T-helper 1 cell (primary cell): ENCODE measurements at regions not wholly inside any gene's neighbourhood (a gene's known extent, or its start where the extent isn't known, plus 50 kb on each side); places are given as distances from the start of the nearest gene placed in this dataset.
"Not testable (repeated sequence)": the region's sequence is repeated elsewhere in the genome, so short reads cannot be mapped to it uniquely, and the experiment has no call there.

Experiments
- DNase-seq, 5 donors: peaks; one replicate each; pipeline ENCODE4 v3.0.0-alpha.2; 2012 to 2020

DNA sequence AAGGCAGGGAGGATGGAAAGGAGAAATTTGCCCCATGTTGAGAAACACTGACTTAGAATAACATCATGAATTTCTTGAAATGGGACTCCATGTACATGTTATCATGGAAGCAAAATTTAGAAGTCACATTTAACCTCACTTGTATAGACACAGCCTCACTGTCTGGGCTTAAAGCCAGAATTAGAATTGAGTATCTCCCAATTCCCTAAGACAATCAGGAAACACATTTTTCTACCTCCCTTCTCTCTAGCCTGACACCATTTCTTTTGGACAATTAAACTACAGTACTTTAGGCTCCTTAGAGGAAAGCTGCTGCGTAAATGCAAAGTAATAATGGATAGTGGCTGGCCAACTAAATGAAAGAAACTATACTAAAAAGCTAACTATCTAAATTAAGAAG, 795.5 kb downstream of the C12orf50 start:
- no peak for DNase-seq

DNA sequence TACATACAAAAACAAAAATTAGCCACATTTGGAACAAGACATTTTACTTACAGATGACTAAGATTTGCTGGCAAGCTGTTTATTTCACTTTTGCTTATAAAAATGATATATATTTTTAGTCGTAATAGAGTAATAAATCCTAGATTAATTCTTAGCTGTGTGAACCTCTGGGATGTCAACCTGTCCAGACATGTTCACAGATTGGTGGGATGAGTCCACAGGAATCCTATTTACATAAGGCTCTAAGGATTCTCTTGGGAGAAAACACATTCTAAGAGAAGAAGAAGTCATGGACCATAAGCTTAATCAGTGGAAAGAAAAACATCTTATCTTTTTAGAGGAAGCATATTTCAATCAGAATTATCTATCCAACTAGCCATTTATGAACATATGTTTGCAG, 797.4 kb downstream of the C12orf50 start:
- DNase-seq = no peak

DNA sequence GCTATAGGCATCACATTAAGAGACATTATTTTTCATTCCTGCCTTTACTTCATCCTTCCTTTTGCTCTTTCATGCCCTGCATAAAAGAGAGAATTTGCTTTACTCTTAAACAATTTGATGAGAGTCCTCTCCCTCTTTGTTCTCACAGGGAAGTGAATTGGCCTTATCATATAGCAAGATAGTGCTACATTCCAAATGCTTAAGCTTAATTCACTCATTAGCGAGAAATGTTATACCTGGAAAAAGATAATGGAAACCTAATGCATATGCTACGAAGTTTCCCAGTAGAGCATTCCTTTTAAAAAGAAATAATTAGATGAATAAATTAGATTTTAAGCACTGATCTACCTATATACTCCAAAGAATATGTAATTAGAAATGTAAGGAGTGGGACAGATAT, 798.8 kb downstream of the C12orf50 start:
- DNase-seq = no peak

DNA sequence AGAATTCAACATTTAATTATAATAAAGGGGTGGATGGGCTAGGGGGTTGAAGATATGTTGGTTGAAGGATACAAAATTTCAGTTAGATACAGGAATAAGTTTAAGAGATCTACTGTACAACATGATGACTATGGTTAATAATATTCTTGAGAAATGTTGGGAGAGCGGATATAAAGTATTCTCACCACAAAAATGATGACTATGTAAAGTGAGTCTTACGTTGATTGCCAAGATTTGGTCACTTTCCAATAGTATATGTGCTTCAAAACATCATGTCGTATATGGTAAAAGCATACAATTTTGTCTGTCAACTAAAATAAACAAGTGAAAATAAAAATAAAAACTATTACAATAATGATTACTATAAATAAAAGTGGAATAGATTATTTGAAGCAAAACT, 802.0 kb downstream of the C12orf50 start:
- DNase-seq = no peak

DNA sequence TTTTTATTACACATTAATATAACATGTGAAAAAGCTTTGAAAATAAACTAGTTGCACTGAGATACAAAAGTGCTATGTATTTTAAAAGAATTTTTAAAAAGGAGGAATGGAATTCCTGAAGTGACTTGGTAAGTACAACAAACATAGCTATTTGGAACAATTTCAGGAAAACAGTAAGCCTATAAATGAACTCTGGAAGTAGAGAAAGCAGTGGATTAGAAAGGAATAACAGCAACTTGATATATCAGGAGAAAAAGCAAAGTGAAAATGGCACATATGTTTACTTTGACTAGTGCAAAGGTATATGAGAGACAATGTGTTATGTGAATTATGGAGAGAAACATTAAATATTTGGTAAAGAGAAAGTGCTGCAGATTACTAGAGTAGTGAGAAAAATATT, 811.7 kb downstream of the C12orf50 start:
- no peak for DNase-seq

DNA sequence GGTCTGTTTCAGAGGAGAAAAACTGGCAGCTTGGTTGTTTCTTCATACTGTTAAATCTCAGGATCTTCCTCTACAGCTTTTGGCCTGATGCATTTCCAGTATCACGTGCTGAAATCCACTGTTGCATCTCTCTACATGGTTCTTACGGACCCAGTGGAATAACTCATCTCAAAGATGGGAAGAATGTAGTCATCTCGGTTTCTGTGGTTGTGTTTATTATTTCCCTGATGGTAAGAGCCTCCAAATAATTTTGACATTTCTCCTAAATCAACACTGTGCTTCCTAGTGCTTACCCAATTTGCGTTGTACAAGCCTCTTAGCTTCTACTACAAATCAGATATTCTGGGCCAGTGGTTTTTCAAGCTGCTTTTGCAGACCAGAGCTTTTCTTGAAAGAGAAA, 812.8 kb downstream of the C12orf50 start:
- DNase-seq = no peak

DNA sequence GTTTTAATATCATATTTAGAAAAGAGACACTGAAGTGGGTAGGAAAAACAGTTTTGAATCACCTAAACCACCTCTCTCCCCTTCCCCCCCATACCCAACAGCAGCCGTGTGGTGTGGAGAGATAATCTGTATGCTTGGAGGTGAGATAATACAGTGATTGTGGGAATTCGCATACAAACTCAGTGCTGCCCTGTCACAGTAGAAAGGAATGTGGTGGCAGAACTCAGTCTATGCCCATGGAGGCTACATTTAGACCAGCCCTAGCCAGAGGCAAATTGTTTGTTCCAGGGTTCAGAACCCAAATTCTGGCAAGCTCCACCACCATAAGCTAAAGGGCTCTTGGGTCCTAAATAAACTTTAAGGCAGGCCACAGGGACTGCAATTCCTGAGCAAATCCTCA, 827.0 kb downstream of the C12orf50 start:
- no peak for DNase-seq

DNA sequence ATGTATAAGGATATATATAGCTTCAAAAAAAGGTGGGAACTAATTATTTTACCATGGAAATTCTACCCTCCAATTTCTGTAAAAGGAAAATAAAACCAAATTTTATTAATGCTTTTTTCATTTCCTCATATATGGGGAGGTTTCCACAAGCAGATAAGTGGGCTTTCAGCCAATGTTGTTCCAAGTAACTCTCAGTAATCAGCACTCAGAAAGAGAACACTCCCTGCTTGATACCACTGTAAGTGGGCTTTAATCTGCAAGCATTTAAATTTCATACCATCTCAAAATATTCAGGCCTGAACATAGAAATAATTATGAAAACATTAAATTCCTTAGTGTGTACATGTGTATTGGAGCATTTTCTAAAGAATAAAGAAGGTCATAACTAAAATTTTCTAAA, 827.6 kb downstream of the C12orf50 start:
- DNase-seq = no peak

DNA sequence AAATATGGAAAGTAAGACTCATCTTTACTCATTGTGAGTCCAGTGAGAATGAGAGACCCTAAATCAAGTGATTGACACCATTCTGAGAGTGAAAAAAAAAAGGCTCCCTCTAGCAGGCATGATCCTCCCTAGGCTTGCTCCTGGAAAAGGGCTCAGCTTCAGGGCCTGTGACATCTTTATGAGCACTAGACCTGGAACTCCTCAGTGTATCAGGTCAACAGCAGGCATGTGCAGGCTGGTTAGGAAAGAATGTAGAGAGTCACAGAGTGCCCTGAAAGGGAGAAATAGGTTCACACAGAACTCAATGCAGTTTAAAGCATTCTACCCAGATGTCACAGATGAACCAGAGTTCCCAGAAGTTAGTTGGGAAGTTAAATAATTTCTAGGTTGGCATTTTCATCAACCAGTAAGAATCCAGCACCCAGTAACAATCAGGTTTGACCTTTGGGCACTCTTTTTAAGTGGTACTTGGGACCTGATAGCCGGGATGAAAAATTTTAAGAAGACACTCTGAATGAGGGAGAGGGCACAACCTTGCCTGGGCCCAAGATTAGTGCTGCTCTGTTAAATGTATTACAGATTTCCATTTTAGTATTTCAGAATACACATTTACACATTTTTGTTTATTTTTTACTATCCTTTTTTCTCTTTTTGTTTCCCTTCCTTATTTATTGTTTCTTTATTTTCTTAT, 828.8 kb downstream of the C12orf50 start:
- DNase-seq = no peak

DNA sequence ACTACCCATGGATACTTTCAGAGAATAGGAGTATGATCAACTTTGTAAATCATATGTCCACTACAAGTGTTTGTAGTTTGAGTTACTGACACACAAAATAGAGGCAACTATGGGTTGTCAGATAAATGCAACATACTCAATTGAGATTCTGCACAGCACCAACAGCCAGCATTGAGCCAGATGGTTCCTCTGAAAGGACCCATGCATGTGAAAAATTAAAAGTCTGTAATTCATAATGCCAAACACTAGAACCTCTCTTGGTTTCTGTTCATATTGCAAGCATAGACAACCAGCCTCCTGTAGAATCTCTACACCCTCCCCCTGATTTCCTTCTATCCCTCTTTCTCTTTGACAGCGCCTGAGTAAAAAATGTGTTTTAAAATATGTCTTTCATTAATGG, 831.0 kb downstream of the C12orf50 start:
- no peak for DNase-seq

DNA sequence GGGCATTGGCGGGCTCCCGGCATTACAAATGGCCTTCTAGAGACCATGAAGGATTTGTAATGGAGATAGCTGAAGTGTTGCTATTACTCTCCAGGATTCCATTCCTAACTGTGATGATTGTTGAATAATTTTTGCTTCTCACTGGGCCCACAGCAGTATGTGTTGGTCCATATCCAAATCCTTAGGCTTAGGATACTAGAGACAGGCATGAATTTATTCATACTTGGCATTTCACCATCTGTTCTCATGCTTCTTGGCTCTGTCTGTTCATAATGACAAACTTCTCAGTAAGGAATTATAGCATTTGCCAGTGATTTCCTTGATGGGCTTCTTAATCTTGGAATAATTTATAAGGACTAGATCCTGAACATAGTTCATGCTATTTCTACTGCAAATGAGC, 832.9 kb downstream of the C12orf50 start:
- DNase-seq = no peak

DNA sequence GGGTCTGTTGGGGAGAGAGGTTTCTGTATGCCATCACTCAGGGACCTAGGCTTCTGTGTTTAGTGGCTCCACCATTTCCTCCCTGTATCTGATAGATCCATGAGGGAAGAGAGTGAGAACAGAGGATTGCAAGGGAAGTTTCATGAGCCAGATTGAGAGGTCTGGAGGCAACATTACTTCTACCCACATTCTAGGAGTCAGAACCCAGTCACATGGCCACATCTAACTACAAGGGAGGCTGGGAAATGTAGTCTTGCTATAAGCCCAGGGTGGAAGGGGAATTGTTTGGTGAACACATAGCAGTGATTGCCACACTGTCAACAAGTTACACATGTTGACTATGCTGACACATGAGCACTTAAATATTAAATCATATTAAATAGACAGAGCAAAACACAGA, 834.8 kb downstream of the C12orf50 start:
- not testable (repeated sequence) for DNase-seq

DNA sequence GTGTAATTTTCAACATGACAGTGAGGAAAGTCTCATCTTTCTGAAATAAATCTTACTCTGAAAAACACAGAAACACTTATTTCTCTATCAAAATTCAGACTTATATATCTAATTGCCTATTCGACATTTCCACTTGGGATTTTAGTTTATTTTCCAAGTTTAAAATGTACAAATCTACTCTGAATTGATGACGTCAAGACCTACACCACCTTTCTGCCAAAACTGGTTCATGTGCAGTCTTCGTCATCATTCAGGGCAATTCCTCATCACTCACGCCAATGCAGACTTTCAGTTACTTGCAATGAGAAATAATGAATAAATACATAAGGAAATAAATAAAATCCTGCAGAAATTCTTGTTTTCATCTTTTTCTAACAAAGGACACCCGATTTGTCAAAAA, 843.8 kb downstream of the C12orf50 start:
- no peak for DNase-seq

DNA sequence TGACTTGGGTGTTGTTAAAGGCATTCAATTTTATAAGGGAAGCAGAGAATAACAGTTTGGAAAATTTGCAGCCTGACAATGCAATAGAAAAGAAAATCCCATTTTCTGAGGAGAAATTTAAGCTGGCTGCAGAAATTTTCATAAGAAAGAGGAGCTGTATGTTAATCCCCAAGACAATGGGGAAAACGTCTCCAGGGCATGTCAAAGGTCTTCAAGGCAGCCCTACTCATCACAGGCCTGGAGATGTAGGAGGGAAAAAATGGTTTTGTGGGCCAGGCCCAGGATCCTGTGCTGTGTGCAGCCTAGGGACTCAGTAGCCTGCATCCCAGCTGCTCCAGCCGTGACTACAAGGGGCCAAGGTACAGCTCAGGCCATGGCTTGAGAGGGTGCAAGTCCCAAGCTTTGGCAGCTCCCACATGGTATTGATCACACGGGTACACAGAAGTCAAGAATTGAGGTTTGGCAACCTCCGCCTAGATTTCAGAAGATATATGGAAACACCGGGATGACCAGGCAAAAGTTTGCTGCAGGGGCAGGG, 846.4 kb downstream of the C12orf50 start:
- DNase-seq = no peak

DNA sequence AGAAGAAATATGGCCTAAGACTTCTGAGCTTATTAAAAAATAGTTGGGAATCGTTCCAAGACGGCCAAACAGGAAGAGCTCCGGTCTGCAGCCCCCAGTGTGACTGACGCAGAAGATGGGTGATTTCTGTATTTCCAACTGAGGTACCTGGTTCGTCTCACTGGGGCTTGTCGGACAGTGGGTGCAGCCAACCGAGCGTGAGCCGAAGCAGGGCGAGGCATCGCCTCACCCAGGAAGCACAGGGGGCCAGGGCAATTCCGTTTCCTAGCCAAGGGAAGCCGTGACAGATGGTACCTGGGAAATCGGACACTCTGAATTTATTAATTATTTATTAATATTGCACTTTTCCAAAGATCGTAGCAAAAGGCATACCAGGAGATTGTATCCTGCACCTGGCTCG, 857.8 kb downstream of the C12orf50 start:
- DNase-seq = no peak

DNA sequence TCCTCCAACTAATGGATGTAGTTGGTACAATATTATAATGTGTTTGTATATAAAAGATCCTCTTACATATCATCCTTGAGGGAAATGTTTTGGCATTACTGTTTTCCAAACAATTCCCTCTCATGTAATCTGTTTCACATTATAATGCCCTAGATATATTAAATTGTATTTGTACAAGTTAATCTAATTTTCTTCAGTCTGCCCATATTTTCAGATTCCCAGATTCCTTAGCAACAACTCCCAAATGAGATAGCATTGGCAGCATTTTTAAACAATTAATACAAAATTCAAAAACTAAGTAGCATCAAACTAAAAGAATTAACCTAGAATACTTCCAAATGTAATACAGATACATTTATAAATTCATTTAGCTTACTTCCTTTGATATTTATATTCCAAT, 860.2 kb downstream of the C12orf50 start:
- no peak for DNase-seq

DNA sequence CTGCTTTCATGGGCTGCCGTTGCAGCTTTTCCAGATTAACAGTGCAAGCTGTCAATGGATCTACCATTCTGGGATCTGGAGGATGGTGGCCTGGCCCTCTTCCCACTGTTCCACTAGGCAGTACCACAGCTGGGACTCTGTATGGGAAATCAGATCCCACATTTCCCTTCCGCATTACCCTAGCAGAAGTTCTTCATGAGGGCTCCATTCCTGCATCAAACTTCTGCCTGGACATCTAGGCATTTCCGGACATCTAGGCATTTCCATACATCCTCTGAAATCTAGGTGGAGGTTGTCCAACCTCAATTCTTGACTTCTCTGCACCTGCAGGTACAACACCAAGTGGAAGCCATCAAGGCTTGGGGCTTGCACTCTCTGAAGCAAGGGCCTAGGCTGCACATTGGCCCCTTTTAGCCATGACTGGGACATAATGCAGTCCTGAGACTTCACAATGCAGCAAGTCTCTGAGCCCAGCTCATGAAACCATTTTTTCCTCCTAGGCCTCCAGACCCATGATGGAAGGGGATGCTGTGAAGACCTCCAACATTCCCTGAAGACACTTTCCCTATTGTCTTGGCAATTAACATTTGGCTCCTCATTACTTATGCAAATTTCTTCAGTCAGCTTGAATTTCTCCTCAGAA, 863.3 kb downstream of the C12orf50 start:
- DNase-seq = no peak

DNA sequence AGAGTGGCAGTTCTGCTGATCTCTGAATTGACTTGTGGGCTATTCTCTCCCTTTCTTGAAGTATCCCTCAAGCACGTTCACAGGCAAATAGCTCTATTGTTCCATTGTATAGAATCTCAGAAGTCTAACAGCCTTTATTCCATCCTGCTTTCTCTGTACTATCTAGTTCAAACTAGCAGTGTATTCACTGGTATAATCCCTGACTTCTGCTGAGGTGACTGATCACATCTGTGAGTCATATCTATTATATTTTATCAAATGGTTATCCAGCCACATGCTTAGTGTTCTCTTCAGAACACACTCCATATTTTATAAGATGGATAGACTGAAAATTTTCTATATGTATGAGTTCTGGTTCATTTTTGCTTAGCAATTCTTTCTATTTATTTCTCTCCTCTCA, 866.1 kb downstream of the C12orf50 start:
- no peak for DNase-seq

DNA sequence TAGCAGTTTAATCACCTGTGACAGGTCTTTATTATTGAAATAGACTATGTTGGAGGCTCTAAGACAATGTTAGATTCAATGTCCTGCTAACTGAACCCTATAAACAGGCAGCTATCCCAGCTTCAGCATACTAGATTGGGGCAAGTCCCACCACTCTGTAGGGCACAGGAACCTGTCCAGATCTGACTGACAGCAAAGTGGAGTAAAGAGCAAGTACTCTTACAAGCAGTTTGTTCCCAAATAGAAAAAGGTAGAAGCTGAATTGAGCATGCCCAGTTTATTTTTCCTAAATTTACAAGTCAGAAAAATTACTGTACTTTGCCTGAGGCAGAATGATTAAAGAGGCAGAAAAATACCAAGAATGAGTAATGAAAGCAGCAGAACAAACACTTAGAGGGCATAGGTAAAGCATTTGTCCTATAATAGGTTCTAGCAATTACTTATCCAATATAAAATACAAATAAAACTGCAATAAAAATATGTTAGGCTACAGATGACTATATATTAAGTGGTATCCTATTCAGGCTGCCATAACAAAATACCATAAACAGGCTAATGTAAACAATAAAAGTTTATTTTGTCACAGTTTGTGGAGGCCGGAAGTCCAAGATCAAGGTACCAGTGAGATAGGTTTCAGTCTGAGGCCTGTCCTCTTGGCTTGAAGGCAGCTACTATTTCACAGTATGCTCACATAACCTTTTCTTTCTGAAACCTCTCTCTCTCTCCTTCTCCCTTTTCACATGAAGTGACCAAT, 868.2 kb downstream of the C12orf50 start:
- DNase-seq = no peak

DNA sequence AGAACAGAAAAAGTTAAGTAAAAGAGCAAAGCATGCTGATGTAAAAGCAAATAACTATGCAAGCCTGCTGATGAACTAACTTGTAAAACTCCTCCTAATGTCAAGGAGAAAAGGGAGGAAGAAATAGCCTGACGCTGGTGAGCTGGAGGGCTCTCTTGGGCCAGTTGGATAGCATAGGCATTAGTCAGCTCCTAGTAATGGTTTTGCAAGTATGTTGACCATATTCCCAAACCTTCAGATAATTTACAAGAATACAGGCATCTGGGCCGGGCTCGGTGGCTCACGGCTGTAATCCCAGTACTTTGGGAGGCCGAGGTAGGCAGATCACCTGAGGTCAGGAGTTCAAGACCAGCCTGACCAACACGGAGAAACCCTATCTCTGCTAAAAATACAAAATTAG, 871.4 kb downstream of the C12orf50 start:
- DNase-seq = no peak

DNA sequence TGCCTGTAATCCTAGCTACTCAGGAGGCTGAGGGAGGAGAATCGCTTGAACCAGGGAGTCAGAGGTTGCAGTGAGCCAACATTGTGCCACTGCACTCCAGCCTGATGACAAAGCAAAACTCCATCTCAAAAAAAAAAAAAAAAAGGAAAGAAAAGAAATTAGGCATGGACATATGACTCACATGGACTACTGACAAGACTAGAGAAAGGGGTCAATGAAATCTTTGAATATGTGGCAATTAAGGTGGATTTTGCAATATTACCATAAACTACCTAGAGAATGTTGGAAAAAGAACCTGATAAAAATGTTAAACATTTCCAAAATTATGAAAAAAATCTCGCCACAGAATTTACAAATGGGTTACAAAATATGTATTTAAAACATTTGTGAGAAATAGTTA, 873.6 kb downstream of the C12orf50 start:
- DNase-seq = no peak

DNA sequence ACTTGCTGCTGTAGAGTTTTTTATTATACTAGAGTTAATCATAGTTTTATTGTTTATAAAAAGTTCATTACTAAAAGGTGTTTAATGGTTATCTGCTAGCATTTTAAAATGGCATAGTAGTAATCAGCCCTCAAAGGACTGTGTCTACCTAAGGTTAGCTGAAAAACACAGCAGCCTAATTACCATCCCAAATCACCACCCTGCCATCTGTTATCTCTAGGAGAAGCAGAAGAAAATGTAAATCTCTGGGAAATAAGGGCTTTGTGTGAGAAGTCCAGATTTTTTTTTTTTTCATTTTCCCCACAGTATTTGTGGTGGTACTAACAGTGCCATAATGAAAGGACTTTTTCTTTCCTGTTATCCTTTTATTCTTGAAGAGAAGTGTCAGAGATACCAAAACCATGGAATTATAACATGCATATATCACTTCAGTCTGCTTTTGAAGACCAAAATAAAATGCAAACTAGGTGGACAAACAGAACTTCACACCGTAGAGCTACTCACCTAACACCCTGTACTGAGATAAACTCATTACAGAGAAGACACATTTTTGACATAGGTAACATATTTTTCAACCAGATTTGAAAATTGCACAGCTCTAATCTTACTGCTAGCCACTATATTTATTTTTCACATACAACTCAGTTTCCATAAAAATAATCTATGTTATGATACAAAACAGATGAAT, 876.2 kb downstream of the C12orf50 start:
- no peak for DNase-seq

DNA sequence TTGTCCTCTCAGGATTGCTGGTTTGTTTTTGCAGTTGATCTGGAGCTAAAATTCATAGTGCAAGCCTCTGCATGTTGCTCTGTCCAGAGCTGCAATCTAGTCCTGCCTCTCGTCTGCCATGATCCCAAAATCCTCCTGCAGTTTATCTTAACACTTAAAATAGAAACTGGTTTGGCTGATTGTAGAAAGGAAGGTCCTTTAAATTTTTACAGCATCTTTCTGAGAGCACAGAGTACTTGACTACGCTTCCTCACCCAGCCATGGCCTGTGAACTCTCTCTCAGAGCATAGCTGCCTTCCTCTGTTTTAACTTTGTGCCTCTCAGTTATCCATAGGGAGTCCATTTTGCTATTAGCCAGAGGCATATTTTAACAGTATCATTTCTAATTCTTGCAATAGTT, 877.1 kb downstream of the C12orf50 start:
- no peak for DNase-seq
